Colonic mucosa (tissue), 4 donors: ENCODE measurements at regions not wholly inside any gene's neighbourhood (a gene's known extent, or its start where the extent isn't known, plus 50 kb on each side); places are given as distances from the start of the nearest gene placed in this dataset.

ENCODE experiments used
- DNase-seq: peaks from one replicate; pipeline ENCODE4 v3.0.0-alpha.2; 2020
- H3K27ac ChIP-seq: fragments of 200-600 bp; one replicate; pipeline ENCODE4 v1.8.0; 2021
- H3K27me3 ChIP-seq: fragments of 200-600 bp; one replicate; pipeline ENCODE4 v1.8.0; 2021
- H3K36me3 ChIP-seq: fragments of 200-600 bp; one replicate; pipeline ENCODE4 v1.8.0; 2021
- H3K4me1 ChIP-seq: fragments of 200-600 bp; one replicate; pipeline ENCODE4 v1.8.0; 2021; ENCODE audit warnings: mild to moderate bottlenecking
- H3K4me3 ChIP-seq: fragments of 200-600 bp; one replicate; pipeline ENCODE4 v1.8.0; 2021
- H3K9ac ChIP-seq, 2 donors: one replicate each; pipeline ENCODE4 v1.7.0; 2013; ENCODE audit warnings: control low read depth in 2 of 2, low read depth in 2 of 2, low read length in 2 of 2
- H3K9me3 ChIP-seq: fragments of 200-600 bp; one replicate; pipeline ENCODE4 v1.8.0; 2021
- CTCF ChIP-seq: fragments of 200-600 bp; IDR thresholded peaks from one replicate; pipeline ENCODE4 v1.8.0; 2022; ENCODE audit warnings: antibody characterized with exemption, mild to moderate bottlenecking
- intact Hi-C: fragments of 100-400 bp; cut with DNase I; formaldehyde crosslinking; loops from one replicate; pipeline ENCODE4 v1.14.1; 2022
- donor health status: healthy.
- donor health status: DM: no; HTN: no; CAD: no.
- donor health status: DM: no; HTN: no; CAD: no.

GRCh38 chr14:43369710-43370564, 1137.1 kb downstream of the FSCB start:
- Histone ChIP-seq H3K27me3 (no peaks in the 10 kb centered on the region), H3K4me1 (no peaks in the 10 kb centered on the region), H3K9me3 (no peaks in the 10 kb centered on the region), H3K36me3 (no peaks in the 10 kb centered on the region), H3K27ac (no peak overlapping the region), H3K9ac (no peak overlapping the region), H3K4me3 (no peak overlapping the region)
- no peak for TF ChIP-seq CTCF
- no peak for DNase-seq
- intact Hi-C loops = no loop called here

- no peaks in the 10 kb centered on the region for H3K9me3 ChIP-seq
- H3K9ac ChIP-seq = no peak overlapping the region
- no peak overlapping the region for H3K27ac ChIP-seq
- H3K27me3 ChIP-seq = no peaks in the 10 kb centered on the region
- no peak for TF ChIP-seq CTCF
- no peaks in the 10 kb centered on the region for H3K4me1 ChIP-seq
- H3K36me3 ChIP-seq = no peaks in the 10 kb centered on the region
- intact Hi-C loops = no loop called here
- no peak for DNase-seq
- H3K4me3 ChIP-seq = no peak overlapping the region
These were observed 1144.5 kb downstream of the FSCB start for GRCh38 chr14:43362586-43362985.

- Histone ChIP-seq H3K4me3 (no peak overlapping the region), H3K4me1 (no peaks in the 10 kb centered on the region), H3K36me3 (no peaks in the 10 kb centered on the region), H3K27me3 (no peaks in the 10 kb centered on the region), H3K9me3 (no peaks in the 10 kb centered on the region), H3K27ac (no peak overlapping the region), H3K9ac (no peak overlapping the region)
- no peak for TF ChIP-seq CTCF
- DNase-seq = no peak
- intact Hi-C loops = no loop called here
These were observed 1145.3 kb downstream of the FSCB start for GRCh38 chr14:43361751-43362150.

DNA sequence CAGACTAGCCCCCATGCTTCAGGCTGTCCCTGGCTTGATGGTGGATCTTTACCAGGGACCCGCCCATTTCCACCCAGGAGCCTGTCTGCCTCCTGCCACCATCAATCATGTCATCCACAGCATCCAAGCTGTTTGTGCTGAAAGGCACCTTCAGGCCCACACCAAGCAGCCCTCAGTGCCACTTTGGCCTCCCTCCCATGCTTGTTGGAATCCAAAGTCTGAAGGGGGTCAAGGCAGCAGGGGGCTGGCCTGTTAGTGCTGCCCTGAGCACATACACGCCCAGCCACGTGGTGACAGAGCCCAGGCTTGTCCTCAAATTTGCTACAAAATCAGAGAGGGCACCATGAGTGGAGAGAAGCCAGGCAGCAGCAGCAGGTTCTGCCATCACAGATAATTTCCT, 1146.8 kb downstream of the FSCB start:
- TF ChIP-seq CTCF = no peak
- Histone ChIP-seq H3K36me3 (no peaks in the 10 kb centered on the region), H3K9ac (no peak overlapping the region), H3K27me3 (no peaks in the 10 kb centered on the region), H3K4me3 (no peak overlapping the region), H3K4me1 (no peaks in the 10 kb centered on the region), H3K27ac (no peak overlapping the region), H3K9me3 (no peaks in the 10 kb centered on the region)
- DNase-seq = no peak
- intact Hi-C loops = no loop called here

- Histone ChIP-seq H3K36me3 (no peaks in the 10 kb centered on the region), H3K4me3 (no peak overlapping the region), H3K9ac (no peak overlapping the region), H3K9me3 (no peaks in the 10 kb centered on the region), H3K27me3 (no peaks in the 10 kb centered on the region), H3K27ac (no peak overlapping the region), H3K4me1 (no peaks in the 10 kb centered on the region)
- intact Hi-C loops = no loop called here
- TF ChIP-seq CTCF = no peak
- no peak for DNase-seq
These were observed 1147.8 kb downstream of the FSCB start for GRCh38 chr14:43359317-43359716.
